COLO668 (cell line): ENCODE measurements at regions not wholly inside any gene's neighbourhood (a gene's known extent, or its start where the extent isn't known, plus 50 kb on each side); places are given as distances from the start of the nearest gene placed in this dataset.
"Not testable (repeated sequence)": the region's sequence is repeated elsewhere in the genome, so short reads cannot be mapped to it uniquely, and the experiment has no call there.

ENCODE experiments used
- DNase-seq: peaks from one replicate; lab custom pipeline; 2025; ENCODE audit not compliant: unreplicated experiment; lab: John Stamatoyannopoulos, UW

- no peak for DNase-seq
Observed at GRCh38 chr7:114182837-114183236, 231.8 kb upstream of the FOXP2 start.

GRCh38 chr7:114181280-114181679 lies 233.3 kb upstream of the FOXP2 start:
- DNase-seq, result no peak

GRCh38 chr7:114180556-114181266 lies 233.9 kb upstream of the FOXP2 start:
- DNase-seq, result no peak

- no peak for DNase-seq
Observed at GRCh38 chr7:114175125-114175524, 239.5 kb upstream of the FOXP2 start.

- DNase-seq, result no peak
Observed at GRCh38 chr7:114173170-114173890, 241.3 kb upstream of the FOXP2 start.

GRCh38 chr7:114169389-114169788 lies 245.2 kb upstream of the FOXP2 start:
- DNase-seq, result not testable (repeated sequence)

- no peak for DNase-seq
Observed at GRCh38 chr7:114160925-114161324, 242.1 kb upstream of the PPP1R3A start.

- DNase-seq, result no peak
Observed at GRCh38 chr7:114158854-114159253, 240.0 kb upstream of the PPP1R3A start.

- DNase-seq, result no peak
Observed at GRCh38 chr7:114158275-114158674, 239.5 kb upstream of the PPP1R3A start.

GRCh38 chr7:114156178-114156577 lies 237.4 kb upstream of the PPP1R3A start:
- DNase-seq, result no peak

GRCh38 chr7:114155116-114156110 lies 236.6 kb upstream of the PPP1R3A start:
- DNase-seq, result no peak

GRCh38 chr7:114153700-114154099 lies 234.9 kb upstream of the PPP1R3A start:
- no peak for DNase-seq

GRCh38 chr7:114152314-114152938 lies 233.6 kb upstream of the PPP1R3A start:
- DNase-seq, result no peak

GRCh38 chr7:114151777-114152176 lies 233.0 kb upstream of the PPP1R3A start:
- DNase-seq, result no peak

GRCh38 chr7:114150689-114151088 lies 231.9 kb upstream of the PPP1R3A start:
- DNase-seq, result no peak

- DNase-seq, result no peak
Observed at GRCh38 chr7:114148779-114149178, 230.0 kb upstream of the PPP1R3A start.

GRCh38 chr7:114141415-114141814 lies 222.6 kb upstream of the PPP1R3A start:
- DNase-seq, result no peak

GRCh38 chr7:114140561-114140960 lies 221.8 kb upstream of the PPP1R3A start:
- no peak for DNase-seq

GRCh38 chr7:114139690-114140089 lies 220.9 kb upstream of the PPP1R3A start:
- DNase-seq, result not testable (repeated sequence)

GRCh38 chr7:114138587-114138986 lies 219.8 kb upstream of the PPP1R3A start:
- no peak for DNase-seq

- no peak for DNase-seq
Observed at GRCh38 chr7:114133717-114134116, 214.9 kb upstream of the PPP1R3A start.
